Activated CD8-positive, alpha-beta memory T cell treated with anti-CD3 and anti-CD28 coated beads, Interleukin-2, amount 50 U/mL, for 48 hours (primary cell): ENCODE measurements at regions not wholly inside any gene's neighbourhood (a gene's known extent, or its start where the extent isn't known, plus 50 kb on each side); places are given as distances from the start of the nearest gene placed in this dataset.
"Not testable (repeated sequence)": the region's sequence is repeated elsewhere in the genome, so short reads cannot be mapped to it uniquely, and the experiment has no call there.

ENCODE experiments used
- DNase-seq: peaks from one replicate; pipeline ENCODE4 v3.0.0-alpha.2; 2020

- no peak for DNase-seq
These were observed 148.9 kb upstream of the PFKP start for GRCh38 chr10:2918489-2918888.

- DNase-seq, result no peak
These were observed 149.4 kb upstream of the PFKP start for GRCh38 chr10:2917926-2918325.

GRCh38 chr10:2915412-2915811 lies 151.9 kb upstream of the PFKP start:
- DNase-seq, result no peak

- no peak for DNase-seq
These were observed 152.6 kb upstream of the PFKP start for GRCh38 chr10:2914741-2915140.

GRCh38 chr10:2913474-2913873 lies 153.9 kb upstream of the PFKP start:
- DNase-seq, result no peak

GRCh38 chr10:2910656-2911055 lies 156.7 kb upstream of the PFKP start:
- DNase-seq, result no peak

- no peak for DNase-seq
These were observed 157.4 kb upstream of the PFKP start for GRCh38 chr10:2909921-2910320.

GRCh38 chr10:2908851-2909630 lies 158.3 kb upstream of the PFKP start:
- DNase-seq, result no peak

GRCh38 chr10:2906974-2907373 lies 160.4 kb upstream of the PFKP start:
- DNase-seq, result no peak

- no peak for DNase-seq
These were observed 161.5 kb upstream of the PFKP start for GRCh38 chr10:2905851-2906250.

- no peak for DNase-seq
These were observed 166.8 kb upstream of the PFKP start for GRCh38 chr10:2900530-2900929.

- no peak for DNase-seq
These were observed 167.9 kb upstream of the PFKP start for GRCh38 chr10:2899246-2899951.

- DNase-seq, result no peak
These were observed 168.9 kb upstream of the PFKP start for GRCh38 chr10:2898509-2898860.

GRCh38 chr10:2897619-2898508 lies 169.5 kb upstream of the PFKP start:
- DNase-seq, result no peak

GRCh38 chr10:2896334-2896733 lies 171.0 kb upstream of the PFKP start:
- DNase-seq, result not testable (repeated sequence)

- DNase-seq, result no peak
These were observed 171.7 kb upstream of the PFKP start for GRCh38 chr10:2895594-2896196.

- DNase-seq, result no peak
These were observed 173.4 kb upstream of the PFKP start for GRCh38 chr10:2893991-2894390.

- no peak for DNase-seq
These were observed 174.0 kb upstream of the PFKP start for GRCh38 chr10:2893158-2893845.

- DNase-seq, result no peak
These were observed 175.6 kb upstream of the PFKP start for GRCh38 chr10:2891770-2892124.

GRCh38 chr10:2891073-2891769 lies 176.1 kb upstream of the PFKP start:
- DNase-seq, result no peak

- DNase-seq, result no peak
These were observed 177.3 kb upstream of the PFKP start for GRCh38 chr10:2890093-2890492.

GRCh38 chr10:2888403-2889004 lies 178.8 kb upstream of the PFKP start:
- DNase-seq, result no peak
